Liver (tissue), 8 donors: ENCODE measurements at regions not wholly inside any gene's neighbourhood (a gene's known extent, or its start where the extent isn't known, plus 50 kb on each side); places are given as distances from the start of the nearest gene placed in this dataset.

Experiments used
- DNase-seq: peaks from one replicate; pipeline ENCODE4 v3.0.0-alpha.2; 2017; ENCODE audit warnings: low spot score
- H3K27ac ChIP-seq, 2 donors: one replicate each; pipeline ENCODE4 v1.7.0; 2013; ENCODE audit warnings: inconsistent platforms in 2 of 2, low read length in 2 of 2, control low read depth in 1 of 2, low read depth in 1 of 2, mild to moderate bottlenecking in 1 of 2
- H3K27me3 ChIP-seq, 4 donors: one replicate each; pipeline versions ENCODE4 v1.6.1 to v1.7.0; 2013; ENCODE audit warnings: low read length in 3 of 4, inconsistent platforms in 1 of 4, mild to moderate bottlenecking in 1 of 4, moderate library complexity in 1 of 4; ENCODE audit not compliant: control insufficient read depth in 4 of 4, insufficient read depth in 4 of 4
- H3K36me3 ChIP-seq, 4 donors: one replicate each; pipeline versions ENCODE4 v1.6.1 to v1.7.0; 2013; ENCODE audit warnings: low read length in 3 of 4, mild to moderate bottlenecking in 3 of 4, low read depth in 1 of 4, moderate library complexity in 1 of 4; ENCODE audit not compliant: control insufficient read depth in 4 of 4, insufficient read depth in 3 of 4
- H3K4me1 ChIP-seq, 4 donors: one replicate each; pipeline versions ENCODE4 v1.6.1 to v1.7.0; 2013; ENCODE audit warnings: low read length in 3 of 4, mild to moderate bottlenecking in 3 of 4, moderate library complexity in 1 of 4; ENCODE audit not compliant: control insufficient read depth in 4 of 4, insufficient read depth in 4 of 4
- H3K4me3 ChIP-seq, 3 donors: one replicate each; pipeline versions ENCODE4 v1.6.1 to v1.7.0; 2013; ENCODE audit warnings: low read length in 3 of 3, control low read depth in 1 of 3, low read depth in 1 of 3, mild to moderate bottlenecking in 1 of 3
- H3K9ac ChIP-seq, 2 donors: one replicate each; pipeline ENCODE4 v1.7.0; 2013; ENCODE audit warnings: low read length in 2 of 2, mild to moderate bottlenecking in 2 of 2, moderate library complexity in 2 of 2, control low read depth in 1 of 2, low read depth in 1 of 2
- H3K9me3 ChIP-seq, 4 donors: one replicate each; pipeline versions ENCODE4 v1.6.1 to v1.7.0; 2013; ENCODE audit warnings: low read length in 3 of 4; ENCODE audit not compliant: control insufficient read depth in 4 of 4
- ATF3 ChIP-seq: IDR thresholded peaks from 2 replicates; pipeline ENCODE4 v1.6.1; 2016; ENCODE audit warnings: antibody characterized with exemption
- CTCF ChIP-seq: fragments of 150-350 bp; IDR thresholded peaks from 2 replicates; pipeline ENCODE4 v1.5.1; 2017; ENCODE audit warnings: improper control_type of control experiment, low read depth, low read length; ENCODE audit not compliant: missing input control
- GABPA ChIP-seq, 2 donors: IDR thresholded peaks in 1 of 2; conservative IDR thresholded peaks in 1 of 2; 2 replicates each; pipeline ENCODE4 v1.6.1; 2016; ENCODE audit warnings: antibody characterized with exemption in 2 of 2, mild to moderate bottlenecking in 1 of 2, moderate library complexity in 1 of 2
- HNF4A ChIP-seq, 2 donors: conservative IDR thresholded peaks; 2 replicates each; pipeline ENCODE4 v1.6.1; 2016; ENCODE audit warnings: antibody characterized with exemption in 2 of 2, mild to moderate bottlenecking in 2 of 2
- HNF4G ChIP-seq: IDR thresholded peaks from 2 replicates; pipeline ENCODE4 v1.6.1; 2016; ENCODE audit warnings: antibody characterized with exemption
- NR2F2 ChIP-seq: IDR thresholded peaks from 2 replicates; pipeline ENCODE4 v1.6.1; 2016; ENCODE audit warnings: antibody characterized with exemption
- RAD21 ChIP-seq, 2 donors: IDR thresholded peaks; 2 replicates each; pipeline ENCODE4 v1.6.1; 2016; ENCODE audit warnings: antibody characterized with exemption in 2 of 2, mild to moderate bottlenecking in 2 of 2
- REST ChIP-seq: IDR thresholded peaks from 2 replicates; pipeline ENCODE4 v1.6.1; 2016; ENCODE audit warnings: antibody characterized with exemption, mild to moderate bottlenecking
- RXRA ChIP-seq, 2 donors: IDR thresholded peaks; 2 replicates each; pipeline ENCODE4 v1.6.1; 2017 to 2018; ENCODE audit warnings: antibody characterized with exemption in 2 of 2, mild to moderate bottlenecking in 1 of 2
- YY1 ChIP-seq: IDR thresholded peaks from 2 replicates; pipeline ENCODE4 v1.6.1; 2016; ENCODE audit warnings: antibody characterized with exemption, mild to moderate bottlenecking
- WGBS: extraction: QIAGEN DNeasy Blood & Tissue Kit; methylation state at CpG from one replicate; pipeline ENCODE4 v1.1.7; 2013; 5-methylcytosine and 5-hydroxymethylcytosine counted together
- donor health status: healthy.
- donor health status: healthy.
- donor health status: healthy.
- donor health status: healthy.
- donor health status: healthy.

- TF ChIP-seq ATF3, result no peak
- TF ChIP-seq HNF4G, result no peak
- no peak for TF ChIP-seq RXRA (IDR thresholded peaks at IDR 0.05)
These were observed 95.2 kb upstream of the LNX1 start (continued) for GRCh38 chr4:53686521-53686920.

- WGBS, result 81% methylated on average over 6 of the region's 6 CpGs
- TF ChIP-seq HNF4G, result no peak
- no peak for DNase-seq
- no peaks in the 10 kb centered on the region for H3K9me3 ChIP-seq
- H3K9ac ChIP-seq, result no peak overlapping the region
- no peak overlapping the region for H3K4me3 ChIP-seq
- H3K36me3 ChIP-seq, result no peaks in the 10 kb centered on the region
- H3K4me1 ChIP-seq, result no peaks in the 10 kb centered on the region
- H3K27ac ChIP-seq, result no peak overlapping the region
- H3K27me3 ChIP-seq, result no peaks in the 10 kb centered on the region
These were observed 93.1 kb upstream of the LNX1 start for GRCh38 chr4:53684136-53685130.

- H3K4me1 ChIP-seq, result no peaks in the 10 kb centered on the region
- TF ChIP-seq YY1 (no peak), ATF3 (no peak)
- no peak for DNase-seq
- H3K9me3 ChIP-seq, result no peaks in the 10 kb centered on the region
- no peak overlapping the region for H3K9ac ChIP-seq
- H3K4me3 ChIP-seq, result no peak overlapping the region
- no peaks in the 10 kb centered on the region for H3K36me3 ChIP-seq
- no peaks in the 10 kb centered on the region for H3K27me3 ChIP-seq
- no peak overlapping the region for H3K27ac ChIP-seq
- WGBS, result 84% methylated on average over 2 of the region's 2 CpGs
These were observed 91.6 kb upstream of the LNX1 start for GRCh38 chr4:53682908-53683307.

- H3K27me3 ChIP-seq, result no peaks in the 10 kb centered on the region
- H3K27ac ChIP-seq, result no peak overlapping the region
- no peak overlapping the region for H3K9ac ChIP-seq
- 82% methylated on average over 1 of the region's 1 CpG for WGBS
- no peaks in the 10 kb centered on the region for H3K36me3 ChIP-seq
- no peak overlapping the region for H3K4me3 ChIP-seq
- no peaks in the 10 kb centered on the region for H3K4me1 ChIP-seq
- no peak for DNase-seq
- H3K9me3 ChIP-seq, result no peaks in the 10 kb centered on the region
- TF ChIP-seq REST (no peak), CTCF (no peak), HNF4A (conservative IDR thresholded peaks at IDR 0.05) (no peak), NR2F2 (no peak), ATF3 (no peak), GABPA (IDR thresholded peaks at IDR 0.05 in 1 of 2, conservative IDR thresholded peaks at IDR 0.05 in 1 of 2) (no peak), RXRA (IDR thresholded peaks at IDR 0.05) (no peak), RAD21 (IDR thresholded peaks at IDR 0.05) (no peak)
These were observed 90.9 kb upstream of the LNX1 start for GRCh38 chr4:53682196-53682595.
